ENCODE measurements at regions not wholly inside any gene's neighbourhood (a gene's known extent, or its start where the extent isn't known, plus 50 kb on each side); places are given as distances from the start of the nearest gene placed in this dataset.
"Not testable (repeated sequence)": the region's sequence is repeated elsewhere in the genome, so short reads cannot be mapped to it uniquely, and the experiment has no call there.

GRCh38 chr7:85695533-85695932 lies 508.7 kb upstream of the SEMA3D start:
- no peaks in the 10 kb centered on the region for H3K27me3 ChIP-seq (ENCODE audit: control insufficient read depth, insufficient read depth, low read length)
- no CpG with 5 or more reads among the region's 1 CpG for WGBS (ENCODE audit: insufficient coverage)

GRCh38 chr7:85695041-85695440 lies 508.2 kb upstream of the SEMA3D start:
- H3K27me3 ChIP-seq (ENCODE audit: control insufficient read depth, insufficient read depth, low read length): no peaks in the 10 kb centered on the region
- H3K27ac ChIP-seq (ENCODE audit: low read length): no peak overlapping the region
- no peak overlapping the region for H3K4me3 ChIP-seq (ENCODE audit: low read length)
- no peaks in the 10 kb centered on the region for H3K4me1 ChIP-seq (ENCODE audit: control insufficient read depth, insufficient read depth, low read length)
- H3K36me3 ChIP-seq (ENCODE audit: control insufficient read depth, insufficient read depth, low read length): no peaks in the 10 kb centered on the region
- no peaks in the 10 kb centered on the region for H3K9me3 ChIP-seq (replicated peaks; ENCODE audit: control insufficient read depth, low read depth, low read length)
- no peak for DNase-seq

More at GRCh38 chr7:85695533-85695932, 508.7 kb upstream of the SEMA3D start:
- Histone ChIP-seq H3K4me3 (ENCODE audit: low read length) (no peak overlapping the region), H3K4me1 (ENCODE audit: control insufficient read depth, insufficient read depth, low read length) (no peaks in the 10 kb centered on the region), H3K9me3 (replicated peaks; ENCODE audit: control insufficient read depth, low read depth, low read length) (no peaks in the 10 kb centered on the region), H3K36me3 (ENCODE audit: control insufficient read depth, insufficient read depth, low read length) (no peaks in the 10 kb centered on the region), H3K27ac (ENCODE audit: low read length) (no peak overlapping the region)
- DNase-seq: no peak

GRCh38 chr7:85693326-85693725 lies 506.5 kb upstream of the SEMA3D start:
- no peak overlapping the region for H3K27ac ChIP-seq (ENCODE audit: low read length)
- no peak overlapping the region for H3K4me3 ChIP-seq (ENCODE audit: low read length)
- WGBS (ENCODE audit: insufficient coverage): no CpG with 5 or more reads among the region's 2 CpGs

GRCh38 chr7:85688712-85689111 lies 501.9 kb upstream of the SEMA3D start:
- no peak overlapping the region for H3K27ac ChIP-seq (ENCODE audit: low read length)
- WGBS (ENCODE audit: insufficient coverage): 0% methylated on average over 1 of the region's 2 CpGs
- peak; percentile 80 for DNase-seq
- H3K9me3 ChIP-seq (replicated peaks; ENCODE audit: control insufficient read depth, low read depth, low read length): peaks cover 2% of the 10 kb centered on the region
- H3K27me3 ChIP-seq (ENCODE audit: control insufficient read depth, insufficient read depth, low read length): no peaks in the 10 kb centered on the region
- no peak overlapping the region for H3K4me3 ChIP-seq (ENCODE audit: low read length)
- H3K36me3 ChIP-seq (ENCODE audit: control insufficient read depth, insufficient read depth, low read length): no peaks in the 10 kb centered on the region
- H3K4me1 ChIP-seq (ENCODE audit: control insufficient read depth, insufficient read depth, low read length): no peaks in the 10 kb centered on the region

More at GRCh38 chr7:85693326-85693725, 506.5 kb upstream of the SEMA3D start:
- no peaks in the 10 kb centered on the region for H3K27me3 ChIP-seq (ENCODE audit: control insufficient read depth, insufficient read depth, low read length)
- DNase-seq: no peak
- H3K36me3 ChIP-seq (ENCODE audit: control insufficient read depth, insufficient read depth, low read length): no peaks in the 10 kb centered on the region
- no peaks in the 10 kb centered on the region for H3K4me1 ChIP-seq (ENCODE audit: control insufficient read depth, insufficient read depth, low read length)
- no peaks in the 10 kb centered on the region for H3K9me3 ChIP-seq (replicated peaks; ENCODE audit: control insufficient read depth, low read depth, low read length)

GRCh38 chr7:85686401-85687181 lies 499.7 kb upstream of the SEMA3D start:
- Histone ChIP-seq H3K27ac (ENCODE audit: low read length) (no peak overlapping the region), H3K27me3 (ENCODE audit: control insufficient read depth, insufficient read depth, low read length) (no peaks in the 10 kb centered on the region), H3K9me3 (replicated peaks; ENCODE audit: control insufficient read depth, low read depth, low read length) (peaks cover 2% of the 10 kb centered on the region), H3K36me3 (ENCODE audit: control insufficient read depth, insufficient read depth, low read length) (no peaks in the 10 kb centered on the region), H3K4me1 (ENCODE audit: control insufficient read depth, insufficient read depth, low read length) (no peaks in the 10 kb centered on the region), H3K4me3 (ENCODE audit: low read length) (no peak overlapping the region)
- DNase-seq: peak; percentile 62
- whole genome bisulfite sequencing (ENCODE audit: insufficient coverage): 74% methylated on average over 6 of the region's 7 CpGs

GRCh38 chr7:85685901-85686300 lies 499.0 kb upstream of the SEMA3D start:
- no peak overlapping the region for H3K27ac ChIP-seq (ENCODE audit: low read length)
- no peaks in the 10 kb centered on the region for H3K4me1 ChIP-seq (ENCODE audit: control insufficient read depth, insufficient read depth, low read length)
- H3K27me3 ChIP-seq (ENCODE audit: control insufficient read depth, insufficient read depth, low read length): no peaks in the 10 kb centered on the region
- no peak for DNase-seq
- no peak overlapping the region for H3K4me3 ChIP-seq (ENCODE audit: low read length)
- H3K36me3 ChIP-seq (ENCODE audit: control insufficient read depth, insufficient read depth, low read length): no peaks in the 10 kb centered on the region
- H3K9me3 ChIP-seq (replicated peaks; ENCODE audit: control insufficient read depth, low read depth, low read length): peaks cover 2% of the 10 kb centered on the region

GRCh38 chr7:85682833-85683620 lies 496.2 kb upstream of the SEMA3D start:
- DNase-seq: peak; percentile 82
- no CpG with 5 or more reads among the region's 1 CpG for WGBS (ENCODE audit: insufficient coverage)
- Histone ChIP-seq H3K27ac (ENCODE audit: low read length) (no peak overlapping the region), H3K4me1 (ENCODE audit: control insufficient read depth, insufficient read depth, low read length) (no peaks in the 10 kb centered on the region), H3K9me3 (replicated peaks; ENCODE audit: control insufficient read depth, low read depth, low read length) (peaks cover 2% of the 10 kb centered on the region), H3K36me3 (ENCODE audit: control insufficient read depth, insufficient read depth, low read length) (no peaks in the 10 kb centered on the region), H3K4me3 (ENCODE audit: low read length) (no peak overlapping the region), H3K27me3 (ENCODE audit: control insufficient read depth, insufficient read depth, low read length) (no peaks in the 10 kb centered on the region)

GRCh38 chr7:85681241-85681640 lies 494.4 kb upstream of the SEMA3D start:
- WGBS (ENCODE audit: insufficient coverage): no CpG with 5 or more reads among the region's 2 CpGs
- no peaks in the 10 kb centered on the region for H3K36me3 ChIP-seq (ENCODE audit: control insufficient read depth, insufficient read depth, low read length)

GRCh38 chr7:85675093-85675492 lies 488.2 kb upstream of the SEMA3D start:
- not testable (repeated sequence) for DNase-seq; H3K4me3 ChIP-seq (ENCODE audit: low read length); H3K36me3 ChIP-seq (ENCODE audit: control insufficient read depth, insufficient read depth, low read length); H3K27me3 ChIP-seq (ENCODE audit: control insufficient read depth, insufficient read depth, low read length); H3K9me3 ChIP-seq (replicated peaks; ENCODE audit: control insufficient read depth, low read depth, low read length); H3K27ac ChIP-seq (ENCODE audit: low read length); H3K4me1 ChIP-seq (ENCODE audit: control insufficient read depth, insufficient read depth, low read length)
- WGBS (ENCODE audit: insufficient coverage): no CpG with 5 or more reads among the region's 2 CpGs

More at GRCh38 chr7:85681241-85681640, 494.4 kb upstream of the SEMA3D start:
- DNase-seq: no peak
- Histone ChIP-seq H3K27me3 (ENCODE audit: control insufficient read depth, insufficient read depth, low read length) (no peaks in the 10 kb centered on the region), H3K4me3 (ENCODE audit: low read length) (no peak overlapping the region), H3K27ac (ENCODE audit: low read length) (no peak overlapping the region), H3K9me3 (replicated peaks; ENCODE audit: control insufficient read depth, low read depth, low read length) (no peaks in the 10 kb centered on the region), H3K4me1 (ENCODE audit: control insufficient read depth, insufficient read depth, low read length) (no peaks in the 10 kb centered on the region)

- WGBS (ENCODE audit: insufficient coverage): no CpG with 5 or more reads among the region's 2 CpGs
- Histone ChIP-seq H3K4me3 (ENCODE audit: low read length) (no peak overlapping the region), H3K27me3 (ENCODE audit: control insufficient read depth, insufficient read depth, low read length) (no peaks in the 10 kb centered on the region)
Observed at GRCh38 chr7:85673876-85674275, 487.0 kb upstream of the SEMA3D start.

More at GRCh38 chr7:85673876-85674275, 487.0 kb upstream of the SEMA3D start:
- Histone ChIP-seq H3K27ac (ENCODE audit: low read length) (no peak overlapping the region), H3K9me3 (replicated peaks; ENCODE audit: control insufficient read depth, low read depth, low read length) (no peaks in the 10 kb centered on the region), H3K36me3 (ENCODE audit: control insufficient read depth, insufficient read depth, low read length) (no peaks in the 10 kb centered on the region), H3K4me1 (ENCODE audit: control insufficient read depth, insufficient read depth, low read length) (no peaks in the 10 kb centered on the region)
- no peak for DNase-seq

All from muscle of leg (tissue), 3 donors.